Neural progenitor cell (in vitro differentiated cells): ENCODE measurements at regions not wholly inside any gene's neighbourhood (a gene's known extent, or its start where the extent isn't known, plus 50 kb on each side); places are given as distances from the start of the nearest gene placed in this dataset.

Source experiments
- DNase-seq: peaks from one replicate; pipeline ENCODE4 v3.0.0-alpha.2; 2016; ENCODE audit warnings: low spot score
- H2AFZ ChIP-seq: fragments of 200-600 bp; sonication (generic); replicated peaks from 2 replicates; pipeline ENCODE4 v1.6.1; 2016; ENCODE audit warnings: antibody characterized with exemption
- H3F3A ChIP-seq: fragments of 200-600 bp; sonication (generic); 2 replicates; pipeline ENCODE4 v1.6.1; 2016; ENCODE audit warnings: antibody characterized with exemption, low read depth
- H3K27ac ChIP-seq: fragments of 200-600 bp; sonication (generic); 2 replicates; pipeline ENCODE4 v1.5.1; 2016; ENCODE audit warnings: mild to moderate bottlenecking
- H3K27me3 ChIP-seq: fragments of 200-600 bp; sonication (generic); 2 replicates; pipeline ENCODE4 v1.6.1; 2016; ENCODE audit warnings: mild to moderate bottlenecking, moderate library complexity
- H3K36me3 ChIP-seq: fragments of 200-600 bp; sonication (generic); 2 replicates; pipeline ENCODE4 v1.5.1; 2016
- H3K4me1 ChIP-seq: fragments of 200-600 bp; sonication (generic); 2 replicates; pipeline ENCODE4 v1.6.1; 2016; ENCODE audit warnings: mixed run types
- H3K4me2 ChIP-seq: fragments of 200-600 bp; sonication (generic); 2 replicates; pipeline ENCODE4 v1.6.1; 2016
- H3K4me3 ChIP-seq: fragments of 200-600 bp; sonication (generic); 2 replicates; pipeline ENCODE4 v1.5.1; 2016
- H3K79me2 ChIP-seq: fragments of 200-600 bp; sonication (generic); 2 replicates; pipeline ENCODE4 v1.6.1; 2016; ENCODE audit warnings: low read depth
- H3K9ac ChIP-seq: fragments of 200-600 bp; sonication (generic); 2 replicates; pipeline ENCODE4 v1.6.1; 2016
- H3K9me3 ChIP-seq: fragments of 200-600 bp; sonication (generic); 2 replicates; pipeline ENCODE4 v1.5.1; 2016; ENCODE audit warnings: low read depth
- H4K20me1 ChIP-seq: fragments of 200-600 bp; sonication (generic); 2 replicates; pipeline ENCODE4 v1.6.1; 2016; ENCODE audit warnings: low read depth
- H3K27ac Mint-ChIP-seq: 3 replicates; pipeline ENCODE4 v1.8.0; 2021; ENCODE audit warnings: mixed read lengths
- H3K27me3 Mint-ChIP-seq: 2 replicates; pipeline ENCODE4 v1.8.0; 2022; ENCODE audit warnings: low read depth, mild to moderate bottlenecking, inconsistent platforms, moderate library complexity, mixed read lengths; ENCODE audit not compliant: insufficient read depth
- H3K36me3 Mint-ChIP-seq: 3 replicates; pipeline ENCODE4 v1.8.0; 2021; ENCODE audit warnings: mixed read lengths
- H3K4me1 Mint-ChIP-seq: 3 replicates; pipeline ENCODE4 v1.8.0; 2021; ENCODE audit warnings: mixed read lengths
- H3K4me3 Mint-ChIP-seq: 3 replicates; pipeline ENCODE4 v1.8.0; 2021; ENCODE audit warnings: mild to moderate bottlenecking, moderate library complexity, mixed read lengths
- H3K9me3 Mint-ChIP-seq: 3 replicates; pipeline ENCODE4 v1.8.0; 2020; ENCODE audit warnings: mixed read lengths
- EZH2 ChIP-seq: fragments of 200-600 bp; sonication (generic); IDR thresholded peaks from 2 replicates; pipeline ENCODE4 v1.6.1; 2017; ENCODE audit warnings: antibody characterized with exemption, mild to moderate bottlenecking, moderate library complexity
- EZH2phosphoT487 ChIP-seq: fragments of 200-600 bp; sonication (generic); IDR thresholded peaks from 2 replicates; pipeline ENCODE4 v1.6.1; 2017; ENCODE audit warnings: antibody characterized with exemption
- TF ChIP-seq, protein P1 (sequence below): fragments of 200-600 bp; sonication (generic); IDR thresholded peaks from 2 replicates; pipeline ENCODE4 v1.5.1; 2017; ENCODE audit warnings: antibody characterized with exemption, mild to moderate bottlenecking

DNA sequence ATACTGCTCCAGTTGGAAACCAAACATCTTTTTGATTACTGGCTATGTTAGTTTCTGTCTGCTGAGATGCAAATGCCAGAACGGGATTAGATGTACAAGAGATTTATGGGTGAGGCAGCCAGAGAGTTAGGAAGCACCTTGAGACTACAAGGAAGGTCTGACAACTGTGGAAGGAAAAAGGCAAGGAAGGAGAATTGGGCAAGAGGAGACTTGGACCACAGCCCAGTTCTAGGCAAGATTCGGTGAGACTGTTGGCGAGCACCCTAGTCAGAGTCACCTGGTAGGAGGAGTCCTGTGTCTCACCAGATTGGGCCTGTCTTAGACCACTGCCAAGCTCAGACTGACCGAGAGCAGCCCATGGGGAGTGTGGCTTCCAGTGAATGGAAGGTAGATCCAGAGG, 91.8 kb upstream of the F13A1 start:
- TF ChIP-seq, protein P1, sequence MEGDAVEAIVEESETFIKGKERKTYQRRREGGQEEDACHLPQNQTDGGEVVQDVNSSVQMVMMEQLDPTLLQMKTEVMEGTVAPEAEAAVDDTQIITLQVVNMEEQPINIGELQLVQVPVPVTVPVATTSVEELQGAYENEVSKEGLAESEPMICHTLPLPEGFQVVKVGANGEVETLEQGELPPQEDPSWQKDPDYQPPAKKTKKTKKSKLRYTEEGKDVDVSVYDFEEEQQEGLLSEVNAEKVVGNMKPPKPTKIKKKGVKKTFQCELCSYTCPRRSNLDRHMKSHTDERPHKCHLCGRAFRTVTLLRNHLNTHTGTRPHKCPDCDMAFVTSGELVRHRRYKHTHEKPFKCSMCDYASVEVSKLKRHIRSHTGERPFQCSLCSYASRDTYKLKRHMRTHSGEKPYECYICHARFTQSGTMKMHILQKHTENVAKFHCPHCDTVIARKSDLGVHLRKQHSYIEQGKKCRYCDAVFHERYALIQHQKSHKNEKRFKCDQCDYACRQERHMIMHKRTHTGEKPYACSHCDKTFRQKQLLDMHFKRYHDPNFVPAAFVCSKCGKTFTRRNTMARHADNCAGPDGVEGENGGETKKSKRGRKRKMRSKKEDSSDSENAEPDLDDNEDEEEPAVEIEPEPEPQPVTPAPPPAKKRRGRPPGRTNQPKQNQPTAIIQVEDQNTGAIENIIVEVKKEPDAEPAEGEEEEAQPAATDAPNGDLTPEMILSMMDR: no peak
- TF ChIP-seq EZH2phosphoT487 (no peak), EZH2 (no peak)
- Mint-ChIP-seq H3K27me3 (no peaks in the 10 kb centered on the region), H3K4me3 (no peak overlapping the region), H3K4me1 (no peaks in the 10 kb centered on the region), H3K36me3 (no peaks in the 10 kb centered on the region), H3K9me3 (no peaks in the 10 kb centered on the region), H3K27ac (no peak overlapping the region)
- H3K9me3 ChIP-seq: no peaks in the 10 kb centered on the region
- no peaks in the 10 kb centered on the region for H3K36me3 ChIP-seq
- no peak overlapping the region for H3K27ac ChIP-seq
- no peaks in the 10 kb centered on the region for H3K4me1 ChIP-seq
- no peak overlapping the region for H3K4me3 ChIP-seq
- no peaks in the 10 kb centered on the region for H3K27me3 ChIP-seq
- no peaks in the 10 kb centered on the region for H3F3A ChIP-seq
- H3K4me2 ChIP-seq: no peak overlapping the region
- H3K79me2 ChIP-seq: no peaks in the 10 kb centered on the region
- H2AFZ ChIP-seq: no peak overlapping the region
- no peaks in the 10 kb centered on the region for H4K20me1 ChIP-seq
- H3K9ac ChIP-seq: no peak overlapping the region
- DNase-seq: no peak

DNA sequence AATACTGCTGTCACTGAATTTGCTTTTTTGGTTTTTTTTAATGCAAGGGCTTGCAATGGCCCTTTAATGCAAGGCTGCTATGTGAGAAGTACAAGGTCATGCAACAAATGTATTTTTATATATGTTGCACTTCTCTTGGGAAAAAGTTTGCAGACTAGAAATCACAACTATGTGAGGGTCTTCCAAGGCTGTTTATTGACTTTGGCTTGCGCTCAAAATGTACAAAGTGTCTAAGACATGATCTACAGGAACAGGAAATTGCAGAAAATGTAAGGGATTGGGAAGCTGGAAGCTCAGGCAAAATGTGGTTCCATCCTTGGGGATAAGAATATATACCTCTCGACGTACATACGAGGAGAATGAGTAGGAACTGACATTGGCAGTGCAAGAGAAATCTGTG, 92.2 kb upstream of the F13A1 start:
- Histone ChIP-seq H3K4me2 (no peak overlapping the region), H3K4me1 (no peaks in the 10 kb centered on the region), H3K9ac (no peak overlapping the region), H3K4me3 (no peak overlapping the region), H2AFZ (no peak overlapping the region), H4K20me1 (no peaks in the 10 kb centered on the region), H3K27ac (no peak overlapping the region), H3K79me2 (no peaks in the 10 kb centered on the region), H3F3A (no peaks in the 10 kb centered on the region), H3K27me3 (no peaks in the 10 kb centered on the region), H3K36me3 (no peaks in the 10 kb centered on the region), H3K9me3 (no peaks in the 10 kb centered on the region)
- Mint-ChIP-seq H3K4me3 (no peak overlapping the region), H3K9me3 (no peaks in the 10 kb centered on the region), H3K27me3 (peaks cover 2% of the 10 kb centered on the region), H3K36me3 (no peaks in the 10 kb centered on the region), H3K27ac (no peak overlapping the region), H3K4me1 (no peaks in the 10 kb centered on the region)
- TF ChIP-seq EZH2: no peak
- no peak for TF ChIP-seq EZH2phosphoT487
- TF ChIP-seq, protein P1: no peak
- no peak for DNase-seq

DNA sequence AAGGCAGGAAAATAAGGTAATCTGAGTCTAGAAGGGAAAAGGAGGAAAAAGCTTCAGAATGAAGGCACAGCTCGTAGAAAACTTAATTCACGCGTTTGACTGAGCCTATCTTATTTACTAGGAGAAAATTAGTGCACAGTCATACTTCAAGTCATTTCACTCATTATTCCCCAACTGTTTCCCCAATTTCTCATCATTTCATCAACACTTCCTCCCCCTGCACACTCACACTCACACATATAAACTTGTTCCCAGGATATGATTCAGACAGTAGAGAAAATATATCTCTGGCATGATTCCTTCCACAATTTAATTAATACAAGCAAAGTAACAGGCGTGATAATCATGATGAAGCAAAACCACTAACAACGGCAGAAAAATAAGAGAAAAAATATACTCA, 94.5 kb upstream of the F13A1 start:
- Mint-ChIP-seq H3K27ac (no peak overlapping the region), H3K36me3 (no peaks in the 10 kb centered on the region), H3K4me1 (no peaks in the 10 kb centered on the region), H3K27me3 (peaks cover 4% of the 10 kb centered on the region), H3K4me3 (no peak overlapping the region), H3K9me3 (no peaks in the 10 kb centered on the region)
- Histone ChIP-seq H3K4me1 (no peaks in the 10 kb centered on the region), H3K4me3 (no peak overlapping the region), H4K20me1 (no peaks in the 10 kb centered on the region), H3K27me3 (no peaks in the 10 kb centered on the region), H3F3A (no peaks in the 10 kb centered on the region), H3K36me3 (no peaks in the 10 kb centered on the region), H3K9ac (no peak overlapping the region), H3K9me3 (no peaks in the 10 kb centered on the region), H2AFZ (no peak overlapping the region), H3K27ac (no peak overlapping the region), H3K79me2 (no peaks in the 10 kb centered on the region), H3K4me2 (no peak overlapping the region)
- DNase-seq: no peak
- TF ChIP-seq EZH2 (no peak), EZH2phosphoT487 (no peak)
- TF ChIP-seq, protein P1: no peak

DNA sequence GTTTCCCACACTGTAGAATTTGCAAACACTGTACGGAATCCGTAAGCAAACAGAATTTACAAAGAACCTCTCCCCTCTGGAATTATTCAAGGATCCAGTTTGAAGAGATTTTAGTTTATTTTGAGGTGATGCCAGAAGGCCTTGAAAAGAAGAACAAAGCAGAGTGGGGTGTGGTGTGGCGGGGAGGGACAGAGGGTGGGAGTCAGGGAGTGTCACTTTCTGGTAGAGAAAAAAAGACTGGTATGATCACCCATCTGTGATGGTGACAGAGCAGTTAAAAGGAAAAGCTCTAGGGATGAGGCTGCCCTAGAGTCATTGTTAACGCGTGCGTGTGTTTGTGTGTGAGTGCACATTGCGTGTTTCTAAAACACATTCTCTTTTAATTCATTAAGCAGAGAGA, 97.0 kb upstream of the F13A1 start:
- Histone ChIP-seq H3K79me2 (no peaks in the 10 kb centered on the region), H2AFZ (no peak overlapping the region), H3K9me3 (no peaks in the 10 kb centered on the region), H3F3A (no peaks in the 10 kb centered on the region), H3K27ac (no peak overlapping the region), H3K27me3 (no peaks in the 10 kb centered on the region), H3K4me3 (no peak overlapping the region), H3K4me1 (no peaks in the 10 kb centered on the region), H4K20me1 (no peaks in the 10 kb centered on the region), H3K9ac (no peak overlapping the region), H3K36me3 (no peaks in the 10 kb centered on the region), H3K4me2 (no peak overlapping the region)
- no peak for DNase-seq
- H3K9me3 Mint-ChIP-seq: no peaks in the 10 kb centered on the region
- no peak overlapping the region for H3K4me3 Mint-ChIP-seq
- TF ChIP-seq EZH2phosphoT487: no peak
- no peak overlapping the region for H3K27ac Mint-ChIP-seq
- H3K27me3 Mint-ChIP-seq: peaks cover 4% of the 10 kb centered on the region
- H3K4me1 Mint-ChIP-seq: no peaks in the 10 kb centered on the region
- no peaks in the 10 kb centered on the region for H3K36me3 Mint-ChIP-seq
